Gastroesophageal sphincter (tissue), 3 donors: ENCODE measurements at regions not wholly inside any gene's neighbourhood (a gene's known extent, or its start where the extent isn't known, plus 50 kb on each side); places are given as distances from the start of the nearest gene placed in this dataset.

Experiments
- EP300 ChIP-seq: sonication (generic); formaldehyde crosslinking; IDR thresholded peaks from one replicate; pipeline ENCODE4 v1.6.1; 2017; ENCODE audit warnings: antibody characterized with exemption, mild to moderate bottlenecking
- POLR2A ChIP-seq, 2 donors: fragments of 450-650 bp; IDR thresholded peaks; one replicate each; pipeline ENCODE4 v1.6.1; 2017; ENCODE audit warnings: antibody characterized with exemption in 2 of 2, mild to moderate bottlenecking in 2 of 2, moderate library complexity in 1 of 2
- TF ChIP-seq, protein P1 (sequence below), 4 experiments: fragments of 200-600 bp in 2 of 4; fragments of 450-650 bp in 2 of 4; sonication (generic) in 1 of 4; IDR thresholded peaks; one replicate each; pipeline ENCODE4 v1.5.1; 2017 to 2019; ENCODE audit warnings: antibody characterized with exemption in 4 of 4, mild to moderate bottlenecking in 2 of 4, moderate library complexity in 2 of 4

DNA sequence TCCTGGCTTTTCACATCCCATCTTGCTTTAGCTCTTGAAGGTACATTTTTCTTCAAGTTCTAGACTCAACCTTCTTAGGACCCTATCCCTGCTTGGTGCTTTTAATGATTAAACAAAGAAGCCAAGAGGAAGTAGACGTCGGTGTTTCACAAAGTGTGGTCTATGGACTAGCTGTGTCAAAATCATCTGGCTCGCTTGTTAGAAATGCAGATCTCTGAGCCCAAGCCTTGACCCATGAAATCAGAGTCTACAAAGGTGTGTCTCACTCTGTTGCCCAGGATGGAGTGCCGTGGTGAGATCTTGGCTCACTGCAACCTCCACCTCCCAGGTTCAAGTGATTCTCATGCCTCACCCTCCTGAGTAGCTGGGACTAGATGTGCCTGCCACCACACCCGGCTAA, 295.5 kb upstream of the KAZN start:
- TF ChIP-seq, protein P1, sequence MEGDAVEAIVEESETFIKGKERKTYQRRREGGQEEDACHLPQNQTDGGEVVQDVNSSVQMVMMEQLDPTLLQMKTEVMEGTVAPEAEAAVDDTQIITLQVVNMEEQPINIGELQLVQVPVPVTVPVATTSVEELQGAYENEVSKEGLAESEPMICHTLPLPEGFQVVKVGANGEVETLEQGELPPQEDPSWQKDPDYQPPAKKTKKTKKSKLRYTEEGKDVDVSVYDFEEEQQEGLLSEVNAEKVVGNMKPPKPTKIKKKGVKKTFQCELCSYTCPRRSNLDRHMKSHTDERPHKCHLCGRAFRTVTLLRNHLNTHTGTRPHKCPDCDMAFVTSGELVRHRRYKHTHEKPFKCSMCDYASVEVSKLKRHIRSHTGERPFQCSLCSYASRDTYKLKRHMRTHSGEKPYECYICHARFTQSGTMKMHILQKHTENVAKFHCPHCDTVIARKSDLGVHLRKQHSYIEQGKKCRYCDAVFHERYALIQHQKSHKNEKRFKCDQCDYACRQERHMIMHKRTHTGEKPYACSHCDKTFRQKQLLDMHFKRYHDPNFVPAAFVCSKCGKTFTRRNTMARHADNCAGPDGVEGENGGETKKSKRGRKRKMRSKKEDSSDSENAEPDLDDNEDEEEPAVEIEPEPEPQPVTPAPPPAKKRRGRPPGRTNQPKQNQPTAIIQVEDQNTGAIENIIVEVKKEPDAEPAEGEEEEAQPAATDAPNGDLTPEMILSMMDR (IDR thresholded peaks at IDR 0.05) = no peak
- TF ChIP-seq POLR2A (IDR thresholded peaks at IDR 0.05) (no peak), EP300 (no peak)
